Ovary (tissue), 7 donors: ENCODE measurements at regions not wholly inside any gene's neighbourhood (a gene's known extent, or its start where the extent isn't known, plus 50 kb on each side); places are given as distances from the start of the nearest gene placed in this dataset.

ENCODE experiments used
- DNase-seq, 5 donors: peaks; one replicate each; pipeline ENCODE4 v3.0.0-alpha.2; 2019 to 2020
- H3K27ac ChIP-seq, 2 donors: fragments of 200-600 bp; one replicate each; pipeline versions ENCODE4 v1.5.1 to v1.8.0; 2019 to 2022
- H3K27me3 ChIP-seq: fragments of 200-600 bp; one replicate; pipeline ENCODE4 v1.8.0; 2022
- H3K36me3 ChIP-seq: fragments of 200-600 bp; sonication (generic); one replicate; pipeline ENCODE4 v1.5.1; 2019
- H3K4me1 ChIP-seq: one replicate; pipeline ENCODE4 v1.8.1; 2013; ENCODE audit warnings: mild to moderate bottlenecking, moderate library complexity; ENCODE audit not compliant: insufficient read depth
- H3K4me3 ChIP-seq: fragments of 200-600 bp; sonication (generic); one replicate; pipeline ENCODE4 v1.5.1; 2017
- H3K9me3 ChIP-seq, 2 donors: fragments of 200-600 bp in 1 of 2; sonication (generic) in 1 of 2; one replicate each; pipeline versions ENCODE4 v1.5.1 to v1.8.1; 2013 to 2019; ENCODE audit warnings: mild to moderate bottlenecking in 1 of 2, moderate library complexity in 1 of 2
- EP300 ChIP-seq: sonication (generic); formaldehyde crosslinking; IDR thresholded peaks from one replicate; pipeline ENCODE4 v1.6.1; 2017; ENCODE audit warnings: antibody characterized with exemption
- POLR2A ChIP-seq: fragments of 450-650 bp; IDR thresholded peaks from one replicate; pipeline ENCODE4 v1.6.1; 2017; ENCODE audit warnings: antibody characterized with exemption, mild to moderate bottlenecking, moderate library complexity
- WGBS, 3 donors: extraction: QIAGEN DNeasy Blood & Tissue Kit in 1 of 3; methylation state at CpG; one replicate each; pipeline versions ENCODE4 v1.1.5 to v1.1.7; 2013 to 2017; 5-methylcytosine and 5-hydroxymethylcytosine counted together
- intact Hi-C, 4 donors: fragments of 100-400 bp; cut with DNase I; formaldehyde crosslinking; loops; one replicate each; pipeline versions ENCODE4 v1.11.0 to v1.15.1; 2022 to 2023
- TF ChIP-seq, protein P1 (sequence below), 3 donors: fragments of 450-650 bp in 2 of 3; fragments of 200-600 bp in 1 of 3; IDR thresholded peaks; one replicate each; pipeline versions ENCODE4 v1.5.1 to v1.8.0; 2016 to 2022; ENCODE audit warnings: antibody characterized with exemption in 3 of 3, mild to moderate bottlenecking in 1 of 3
- donor health status: DM: no; HTN: no; CAD: no; lungs with moderate emphysema.
- donor health status: DM: no; HTN: no; CAD: no.
- donor health status: Bipolar disorder and iron deficiency.
- donor health status: DM: no; HTN: no; CAD: no.
- donor health status: DM: yes; HTN: yes; CAD: no.

DNA sequence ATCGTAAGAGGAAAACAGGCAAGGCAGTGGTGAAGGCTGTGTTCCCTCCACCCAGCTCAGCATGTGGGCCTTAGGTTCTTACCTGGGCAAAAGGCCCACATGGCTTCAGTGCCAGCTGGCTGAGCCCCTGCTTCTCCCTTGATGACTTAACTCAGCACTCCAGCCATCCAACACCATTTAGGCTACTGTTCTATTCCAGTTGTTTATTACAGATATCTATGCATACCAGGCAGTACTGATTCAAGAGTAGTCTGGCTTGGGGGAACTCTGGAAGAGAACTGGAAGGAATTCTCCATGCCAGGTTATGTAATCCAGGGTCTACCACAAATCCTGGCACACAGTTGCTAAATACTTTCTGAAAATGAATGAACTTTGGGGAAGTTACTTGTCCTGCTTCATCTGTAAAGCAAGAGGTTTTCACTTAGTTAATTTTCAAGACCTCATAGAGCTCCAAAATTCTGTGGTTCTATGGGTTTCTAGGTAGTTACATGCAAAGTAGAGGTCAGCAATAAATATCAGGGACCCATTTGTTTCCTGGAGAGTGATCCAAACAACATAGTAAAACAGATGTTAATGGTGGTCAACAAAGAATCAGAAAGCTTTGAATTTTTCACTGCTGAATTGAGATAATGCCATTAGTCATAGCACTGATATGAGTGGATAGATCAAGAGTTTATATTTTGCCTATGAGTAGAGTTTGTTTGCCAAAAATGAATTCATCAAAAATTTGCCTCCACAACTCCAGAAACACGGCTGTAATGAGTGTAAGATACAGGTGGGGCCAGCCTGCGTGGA lies 88.2 kb upstream of the OSMR start:
- Histone ChIP-seq H3K9me3 (no peaks in the 10 kb centered on the region), H3K4me3 (no peak overlapping the region), H3K27me3 (no peaks in the 10 kb centered on the region), H3K36me3 (no peaks in the 10 kb centered on the region), H3K27ac (no peak overlapping the region), H3K4me1 (peaks cover 4% of the 10 kb centered on the region)
- intact Hi-C loops, result no loop called here
- 37 to 74% (median 44%) methylated on average over 3 of the region's 3 CpGs for WGBS, 3 donors
- TF ChIP-seq, protein P1, sequence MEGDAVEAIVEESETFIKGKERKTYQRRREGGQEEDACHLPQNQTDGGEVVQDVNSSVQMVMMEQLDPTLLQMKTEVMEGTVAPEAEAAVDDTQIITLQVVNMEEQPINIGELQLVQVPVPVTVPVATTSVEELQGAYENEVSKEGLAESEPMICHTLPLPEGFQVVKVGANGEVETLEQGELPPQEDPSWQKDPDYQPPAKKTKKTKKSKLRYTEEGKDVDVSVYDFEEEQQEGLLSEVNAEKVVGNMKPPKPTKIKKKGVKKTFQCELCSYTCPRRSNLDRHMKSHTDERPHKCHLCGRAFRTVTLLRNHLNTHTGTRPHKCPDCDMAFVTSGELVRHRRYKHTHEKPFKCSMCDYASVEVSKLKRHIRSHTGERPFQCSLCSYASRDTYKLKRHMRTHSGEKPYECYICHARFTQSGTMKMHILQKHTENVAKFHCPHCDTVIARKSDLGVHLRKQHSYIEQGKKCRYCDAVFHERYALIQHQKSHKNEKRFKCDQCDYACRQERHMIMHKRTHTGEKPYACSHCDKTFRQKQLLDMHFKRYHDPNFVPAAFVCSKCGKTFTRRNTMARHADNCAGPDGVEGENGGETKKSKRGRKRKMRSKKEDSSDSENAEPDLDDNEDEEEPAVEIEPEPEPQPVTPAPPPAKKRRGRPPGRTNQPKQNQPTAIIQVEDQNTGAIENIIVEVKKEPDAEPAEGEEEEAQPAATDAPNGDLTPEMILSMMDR (IDR thresholded peaks at IDR 0.05), result no peak
- TF ChIP-seq EP300 (no peak), POLR2A (no peak)
- peak in 2 of 5 donors; percentile 32 to 53 for DNase-seq

DNA sequence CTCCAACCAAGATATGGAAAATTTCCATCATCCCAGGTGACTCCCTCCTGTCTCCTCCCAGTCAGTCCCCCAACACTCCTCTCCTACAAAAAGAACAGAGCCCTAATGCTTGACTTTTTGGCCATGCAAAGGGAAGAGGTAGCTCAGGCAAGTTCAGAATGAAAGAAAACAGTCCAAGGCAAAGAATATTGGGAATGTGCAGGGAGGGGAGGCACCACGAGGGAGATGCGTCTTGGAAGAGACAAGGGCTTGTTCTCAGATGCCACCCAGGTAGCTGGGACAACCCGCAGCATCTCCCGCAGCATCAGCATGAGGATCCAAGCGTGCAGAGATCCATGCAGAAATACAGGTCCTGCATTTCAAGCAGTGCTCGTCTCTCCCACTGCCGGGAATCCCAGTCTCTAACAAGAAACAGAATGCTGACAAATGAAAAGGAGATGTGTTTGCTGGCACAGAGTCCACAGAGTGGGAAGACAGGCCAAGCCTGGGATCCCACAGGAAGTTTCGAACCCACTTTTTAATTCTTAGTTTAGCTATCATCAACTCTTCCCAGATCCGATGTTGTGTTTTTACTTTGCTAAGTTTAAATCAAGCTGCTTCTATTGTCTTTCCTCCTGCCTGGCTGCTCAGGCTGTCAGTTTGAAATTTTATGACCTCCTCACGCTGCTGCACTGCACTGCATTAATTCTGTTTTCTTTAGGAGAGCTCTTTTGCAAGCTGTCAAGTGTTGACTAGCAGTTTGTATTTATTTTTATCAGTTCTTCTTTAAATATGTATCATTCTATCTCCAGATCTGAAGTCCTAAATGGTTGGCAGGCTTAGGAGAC lies 86.8 kb upstream of the OSMR start:
- H3K27ac ChIP-seq, result no peak overlapping the region
- H3K36me3 ChIP-seq, result no peaks in the 10 kb centered on the region
- H3K27me3 ChIP-seq, result no peaks in the 10 kb centered on the region
- TF ChIP-seq, protein P1 (IDR thresholded peaks at IDR 0.05), result no peak
- TF ChIP-seq EP300 (no peak), POLR2A (no peak)
- intact Hi-C loops, result no loop called here
- no peak for DNase-seq
- no peaks in the 10 kb centered on the region for H3K9me3 ChIP-seq
- WGBS, 3 donors, result 15 to 20% (median 19%) methylated on average over 10 of the region's 10 CpGs
- H3K4me3 ChIP-seq, result no peak overlapping the region
- peaks cover 4% of the 10 kb centered on the region for H3K4me1 ChIP-seq

DNA sequence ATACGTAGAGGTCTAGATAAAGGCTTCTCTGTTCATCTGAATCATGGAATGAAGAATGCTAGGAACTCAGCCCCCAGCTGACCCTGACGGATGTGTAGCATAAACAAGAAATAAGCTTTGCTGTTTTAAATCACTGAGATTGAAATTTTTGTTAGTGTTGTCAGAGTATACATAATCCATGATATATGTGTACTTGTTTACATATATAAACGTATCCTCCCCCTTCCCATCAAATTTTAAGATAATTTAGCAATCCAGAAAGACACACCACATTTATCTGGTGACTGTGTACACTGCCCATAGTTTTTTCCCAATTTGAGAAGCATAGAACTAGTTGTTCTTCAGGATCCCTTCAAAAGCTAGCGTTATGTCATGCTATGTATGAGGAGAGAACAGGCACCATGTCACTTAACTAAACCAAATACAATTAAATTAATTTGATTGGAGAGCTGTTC lies 80.8 kb upstream of the OSMR start:
- no peak overlapping the region for H3K27ac ChIP-seq
- DNase-seq, result no peak
- no peak overlapping the region for H3K4me3 ChIP-seq
- intact Hi-C loops, result no loop called here
- TF ChIP-seq, protein P1 (IDR thresholded peaks at IDR 0.05), result no peak
- no peak for TF ChIP-seq POLR2A
- no peak for TF ChIP-seq EP300
- H3K27me3 ChIP-seq, result no peaks in the 10 kb centered on the region
- H3K36me3 ChIP-seq, result no peaks in the 10 kb centered on the region
- 16 to 48% (median 20%) methylated on average over 4 of the region's 4 CpGs for WGBS, 3 donors
- H3K4me1 ChIP-seq, result no peaks in the 10 kb centered on the region
- H3K9me3 ChIP-seq, result no peaks in the 10 kb centered on the region

DNA sequence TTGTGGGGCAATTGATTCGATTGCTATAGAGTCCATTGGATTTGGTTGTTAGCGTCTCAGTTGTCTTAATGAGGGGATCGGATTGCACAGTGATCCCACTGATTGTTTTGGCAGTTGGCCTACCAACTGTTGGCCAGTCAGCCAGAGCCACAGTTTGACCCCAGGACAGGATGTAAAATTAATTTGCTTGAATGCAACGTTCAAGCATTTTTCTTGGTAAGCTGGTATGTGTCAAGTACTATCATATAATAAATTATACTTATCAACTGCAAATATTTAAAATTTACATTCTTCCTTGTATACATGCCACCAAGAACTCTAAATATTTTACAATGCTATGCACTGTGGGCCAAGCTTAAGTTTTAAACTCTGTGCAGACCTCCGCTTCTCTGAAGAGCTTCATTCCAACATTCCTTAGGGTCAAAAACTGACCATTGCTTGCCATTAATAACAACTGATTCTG lies 80.4 kb upstream of the OSMR start:
- Histone ChIP-seq H3K4me3 (no peak overlapping the region), H3K4me1 (no peaks in the 10 kb centered on the region), H3K36me3 (no peaks in the 10 kb centered on the region), H3K9me3 (no peaks in the 10 kb centered on the region), H3K27ac (no peak overlapping the region), H3K27me3 (no peaks in the 10 kb centered on the region)
- no peak for DNase-seq
- 12 to 27% (median 13%) methylated on average over 5 of the region's 5 CpGs for WGBS, 3 donors
- intact Hi-C loops, result no loop called here
- TF ChIP-seq, protein P1 (IDR thresholded peaks at IDR 0.05), result no peak
- TF ChIP-seq POLR2A (no peak), EP300 (no peak)
